ENCODE measurements at regions not wholly inside any gene's neighbourhood (a gene's known extent, or its start where the extent isn't known, plus 50 kb on each side); places are given as distances from the start of the nearest gene placed in this dataset.

- H3K4me1 ChIP-seq = no peaks in the 10 kb centered on the region
- no peak overlapping the region for H3K4me3 ChIP-seq
- WGBS, 2 donors = 80 to 83% methylated on average over 10 of the region's 10 CpGs
- no peaks in the 10 kb centered on the region for H3K27me3 ChIP-seq
- no peak overlapping the region for H3K27ac ChIP-seq
- no peak for TF ChIP-seq CTCF (IDR thresholded peaks at IDR 0.05)
- TF ChIP-seq EP300 (IDR thresholded peaks at IDR 0.05) = no peak
- TF ChIP-seq POLR2A (IDR thresholded peaks at IDR 0.05) = no peak
- H3K9me3 ChIP-seq = no peaks in the 10 kb centered on the region
- no peaks in the 10 kb centered on the region for H3K36me3 ChIP-seq
- no peak for DNase-seq (ENCODE audit: low spot score in 2 of 2)
Measured at GRCh38 chr13:112226320-112227002, 149.7 kb upstream of the SPACA7 start.

GRCh38 chr13:112227031-112227430, 149.1 kb upstream of the SPACA7 start:
- H3K4me3 ChIP-seq = no peak overlapping the region
- H3K9me3 ChIP-seq = no peaks in the 10 kb centered on the region
- no peaks in the 10 kb centered on the region for H3K36me3 ChIP-seq
- no peaks in the 10 kb centered on the region for H3K27me3 ChIP-seq
- no peak for DNase-seq (ENCODE audit: low spot score in 2 of 2)
- no peak for TF ChIP-seq CTCF (IDR thresholded peaks at IDR 0.05)
- TF ChIP-seq POLR2A (IDR thresholded peaks at IDR 0.05) = no peak
- TF ChIP-seq EP300 (IDR thresholded peaks at IDR 0.05) = no peak
- WGBS, 2 donors = 83 to 85% methylated on average over 12 of the region's 12 CpGs
- no peak overlapping the region for H3K27ac ChIP-seq
- H3K4me1 ChIP-seq = no peaks in the 10 kb centered on the region

- WGBS, 2 donors = 76 to 79% methylated on average over 13 to 15 of the region's 15 CpGs
- DNase-seq (ENCODE audit: low spot score in 2 of 2) = no peak
- no peak for TF ChIP-seq EP300 (IDR thresholded peaks at IDR 0.05)
- no peak for TF ChIP-seq CTCF (IDR thresholded peaks at IDR 0.05)
- Histone ChIP-seq H3K4me1 (no peaks in the 10 kb centered on the region), H3K9me3 (no peaks in the 10 kb centered on the region), H3K27ac (no peak overlapping the region), H3K36me3 (no peaks in the 10 kb centered on the region), H3K27me3 (no peaks in the 10 kb centered on the region), H3K4me3 (no peak overlapping the region)
Measured at GRCh38 chr13:112229445-112229844, 146.7 kb upstream of the SPACA7 start.

GRCh38 chr13:112229992-112230872, 145.9 kb upstream of the SPACA7 start:
- Histone ChIP-seq H3K4me3 (no peak overlapping the region), H3K27ac (no peak overlapping the region), H3K27me3 (no peaks in the 10 kb centered on the region), H3K9me3 (no peaks in the 10 kb centered on the region), H3K36me3 (no peaks in the 10 kb centered on the region), H3K4me1 (no peaks in the 10 kb centered on the region)
- DNase-seq (ENCODE audit: low spot score in 2 of 2) = no peak
- TF ChIP-seq EP300 (IDR thresholded peaks at IDR 0.05) (no peak), CTCF (IDR thresholded peaks at IDR 0.05) (no peak), POLR2A (IDR thresholded peaks at IDR 0.05) (no peak)
- 67 to 70% methylated on average over 16 of the region's 16 CpGs for WGBS, 2 donors

- no peak overlapping the region for H3K27ac ChIP-seq
- H3K4me1 ChIP-seq = no peaks in the 10 kb centered on the region
- no peaks in the 10 kb centered on the region for H3K36me3 ChIP-seq
- no peak for TF ChIP-seq POLR2A (IDR thresholded peaks at IDR 0.05)
- no peak for TF ChIP-seq EP300 (IDR thresholded peaks at IDR 0.05)
- no peak for TF ChIP-seq CTCF (IDR thresholded peaks at IDR 0.05)
- H3K27me3 ChIP-seq = no peaks in the 10 kb centered on the region
- WGBS, 2 donors = 84 to 92% methylated on average over 21 of the region's 21 CpGs
- DNase-seq (ENCODE audit: low spot score in 2 of 2) = no peak
- H3K4me3 ChIP-seq = no peak overlapping the region
- no peaks in the 10 kb centered on the region for H3K9me3 ChIP-seq
Measured at GRCh38 chr13:112231451-112232083, 144.6 kb upstream of the SPACA7 start.
